Colonic mucosa (tissue), 4 donors: ENCODE measurements at regions not wholly inside any gene's neighbourhood (a gene's known extent, or its start where the extent isn't known, plus 50 kb on each side); places are given as distances from the start of the nearest gene placed in this dataset.

Experiments used
- DNase-seq: peaks from one replicate; pipeline ENCODE4 v3.0.0-alpha.2; 2020
- H3K27ac ChIP-seq: fragments of 200-600 bp; one replicate; pipeline ENCODE4 v1.8.0; 2021
- H3K27me3 ChIP-seq: fragments of 200-600 bp; one replicate; pipeline ENCODE4 v1.8.0; 2021
- H3K36me3 ChIP-seq: fragments of 200-600 bp; one replicate; pipeline ENCODE4 v1.8.0; 2021
- H3K4me1 ChIP-seq: fragments of 200-600 bp; one replicate; pipeline ENCODE4 v1.8.0; 2021; ENCODE audit warnings: mild to moderate bottlenecking
- H3K4me3 ChIP-seq: fragments of 200-600 bp; one replicate; pipeline ENCODE4 v1.8.0; 2021
- H3K9ac ChIP-seq, 2 donors: one replicate each; pipeline ENCODE4 v1.7.0; 2013; ENCODE audit warnings: control low read depth in 2 of 2, low read depth in 2 of 2, low read length in 2 of 2
- H3K9me3 ChIP-seq: fragments of 200-600 bp; one replicate; pipeline ENCODE4 v1.8.0; 2021
- intact Hi-C: fragments of 100-400 bp; cut with DNase I; formaldehyde crosslinking; loops from one replicate; pipeline ENCODE4 v1.14.1; 2022
- TF ChIP-seq, protein P1 (sequence below): fragments of 200-600 bp; IDR thresholded peaks from one replicate; pipeline ENCODE4 v1.8.0; 2022; ENCODE audit warnings: antibody characterized with exemption, mild to moderate bottlenecking
- donor health status: healthy.
- donor health status: DM: no; HTN: no; CAD: no.
- donor health status: DM: no; HTN: no; CAD: no.

- Histone ChIP-seq H3K4me1 (no peaks in the 10 kb centered on the region), H3K36me3 (no peaks in the 10 kb centered on the region), H3K9ac (no peak overlapping the region), H3K27me3 (no peaks in the 10 kb centered on the region), H3K4me3 (no peak overlapping the region), H3K27ac (no peak overlapping the region), H3K9me3 (no peaks in the 10 kb centered on the region)
- intact Hi-C loops = no loop called here
- TF ChIP-seq, protein P1, sequence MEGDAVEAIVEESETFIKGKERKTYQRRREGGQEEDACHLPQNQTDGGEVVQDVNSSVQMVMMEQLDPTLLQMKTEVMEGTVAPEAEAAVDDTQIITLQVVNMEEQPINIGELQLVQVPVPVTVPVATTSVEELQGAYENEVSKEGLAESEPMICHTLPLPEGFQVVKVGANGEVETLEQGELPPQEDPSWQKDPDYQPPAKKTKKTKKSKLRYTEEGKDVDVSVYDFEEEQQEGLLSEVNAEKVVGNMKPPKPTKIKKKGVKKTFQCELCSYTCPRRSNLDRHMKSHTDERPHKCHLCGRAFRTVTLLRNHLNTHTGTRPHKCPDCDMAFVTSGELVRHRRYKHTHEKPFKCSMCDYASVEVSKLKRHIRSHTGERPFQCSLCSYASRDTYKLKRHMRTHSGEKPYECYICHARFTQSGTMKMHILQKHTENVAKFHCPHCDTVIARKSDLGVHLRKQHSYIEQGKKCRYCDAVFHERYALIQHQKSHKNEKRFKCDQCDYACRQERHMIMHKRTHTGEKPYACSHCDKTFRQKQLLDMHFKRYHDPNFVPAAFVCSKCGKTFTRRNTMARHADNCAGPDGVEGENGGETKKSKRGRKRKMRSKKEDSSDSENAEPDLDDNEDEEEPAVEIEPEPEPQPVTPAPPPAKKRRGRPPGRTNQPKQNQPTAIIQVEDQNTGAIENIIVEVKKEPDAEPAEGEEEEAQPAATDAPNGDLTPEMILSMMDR = no peak
- no peak for DNase-seq
These were observed 190.0 kb upstream of the BMP4 start for GRCh38 chr14:54146601-54147000.

DNA sequence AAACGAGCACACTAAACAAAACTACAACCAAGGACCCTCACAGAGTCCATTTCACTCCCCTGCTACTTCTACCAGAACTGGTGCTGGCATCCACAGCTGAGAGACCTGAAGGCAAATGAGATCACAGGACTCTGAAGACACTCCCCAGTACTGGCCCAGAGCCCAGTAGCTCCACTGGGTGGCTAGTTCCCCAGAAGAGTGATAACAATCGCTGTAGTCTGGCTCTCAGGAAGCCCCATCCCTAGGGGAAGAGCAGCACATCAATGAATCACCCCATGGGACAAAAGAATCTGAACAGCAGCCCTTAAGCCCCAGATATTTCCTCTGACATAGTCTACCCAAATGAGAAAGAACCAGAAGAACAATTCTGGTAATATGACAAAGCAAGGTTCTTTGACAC is 190.7 kb upstream of the BMP4 start:
- H3K4me1 ChIP-seq = no peaks in the 10 kb centered on the region
- no peaks in the 10 kb centered on the region for H3K9me3 ChIP-seq
- H3K9ac ChIP-seq = no peak overlapping the region
- DNase-seq = no peak
- no peak overlapping the region for H3K4me3 ChIP-seq
- intact Hi-C loops = no loop called here
- H3K27ac ChIP-seq = no peak overlapping the region
- H3K27me3 ChIP-seq = no peaks in the 10 kb centered on the region
- TF ChIP-seq, protein P1 = no peak
- no peaks in the 10 kb centered on the region for H3K36me3 ChIP-seq

- H3K4me3 ChIP-seq = no peak overlapping the region
- TF ChIP-seq, protein P1 = no peak
- intact Hi-C loops = no loop called here
These were observed 191.1 kb upstream of the BMP4 start for GRCh38 chr14:54147758-54148157.

DNA sequence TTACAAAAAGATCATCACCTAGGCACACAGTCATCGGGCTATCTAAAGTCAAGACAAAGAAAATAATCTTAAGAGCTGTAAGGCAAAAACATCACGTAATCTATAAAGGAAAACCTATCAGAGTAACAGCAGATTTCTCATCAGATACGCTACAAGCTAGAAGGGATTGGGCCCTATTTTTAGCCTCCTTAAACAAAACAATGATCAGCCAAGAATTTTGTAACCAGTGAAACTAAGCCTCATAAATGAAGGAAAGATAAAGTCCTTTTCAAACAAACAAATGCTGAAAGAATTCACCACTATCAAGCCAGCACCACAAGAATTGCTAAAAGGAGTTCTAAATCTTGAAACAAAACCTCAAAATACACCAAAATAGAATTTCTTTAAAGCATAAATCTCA is 191.6 kb upstream of the BMP4 start:
- Histone ChIP-seq H3K27me3 (no peaks in the 10 kb centered on the region), H3K4me1 (no peaks in the 10 kb centered on the region), H3K4me3 (no peak overlapping the region), H3K9me3 (no peaks in the 10 kb centered on the region), H3K36me3 (no peaks in the 10 kb centered on the region), H3K9ac (no peak overlapping the region), H3K27ac (no peak overlapping the region)
- TF ChIP-seq, protein P1 = no peak
- DNase-seq = no peak
- intact Hi-C loops = no loop called here

More at GRCh38 chr14:54147758-54148157, 191.1 kb upstream of the BMP4 start:
- no peak overlapping the region for H3K27ac ChIP-seq
- no peaks in the 10 kb centered on the region for H3K9me3 ChIP-seq
- no peak for DNase-seq
- no peaks in the 10 kb centered on the region for H3K27me3 ChIP-seq
- H3K4me1 ChIP-seq = no peaks in the 10 kb centered on the region
- H3K9ac ChIP-seq = no peak overlapping the region
- H3K36me3 ChIP-seq = no peaks in the 10 kb centered on the region

- intact Hi-C loops = no loop called here
- Histone ChIP-seq H3K36me3 (no peaks in the 10 kb centered on the region), H3K9me3 (no peaks in the 10 kb centered on the region), H3K4me1 (no peaks in the 10 kb centered on the region), H3K27ac (no peak overlapping the region), H3K9ac (no peak overlapping the region), H3K27me3 (no peaks in the 10 kb centered on the region), H3K4me3 (no peak overlapping the region)
- TF ChIP-seq, protein P1 = no peak
- no peak for DNase-seq
These were observed 195.7 kb upstream of the BMP4 start for GRCh38 chr14:54152351-54152750.
